ENCODE measurements at regions not wholly inside any gene's neighbourhood (a gene's known extent, or its start where the extent isn't known, plus 50 kb on each side); places are given as distances from the start of the nearest gene placed in this dataset.

DNA sequence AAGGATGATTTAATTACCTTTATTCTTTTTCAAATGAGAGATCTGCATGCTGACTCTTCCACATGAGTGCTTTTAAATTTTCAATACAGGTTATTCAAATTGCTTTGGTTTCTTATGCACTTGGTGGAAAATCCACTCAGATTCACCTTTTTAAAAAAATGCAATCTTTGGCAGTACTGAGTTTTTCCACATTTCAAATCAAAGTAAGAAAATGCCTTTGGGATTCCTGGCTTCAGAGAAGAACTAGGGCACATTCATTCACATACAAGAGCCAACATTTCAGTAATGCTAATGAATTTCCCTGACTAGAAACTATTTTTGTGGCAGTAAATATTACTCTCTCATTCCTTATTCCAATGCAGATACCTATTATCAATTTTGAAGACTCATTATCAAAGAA lies 342.2 kb downstream of the ETNK1 start:
- TF ChIP-seq POLR2A (IDR thresholded peaks at IDR 0.05), result no peak
- TF ChIP-seq, protein P1, sequence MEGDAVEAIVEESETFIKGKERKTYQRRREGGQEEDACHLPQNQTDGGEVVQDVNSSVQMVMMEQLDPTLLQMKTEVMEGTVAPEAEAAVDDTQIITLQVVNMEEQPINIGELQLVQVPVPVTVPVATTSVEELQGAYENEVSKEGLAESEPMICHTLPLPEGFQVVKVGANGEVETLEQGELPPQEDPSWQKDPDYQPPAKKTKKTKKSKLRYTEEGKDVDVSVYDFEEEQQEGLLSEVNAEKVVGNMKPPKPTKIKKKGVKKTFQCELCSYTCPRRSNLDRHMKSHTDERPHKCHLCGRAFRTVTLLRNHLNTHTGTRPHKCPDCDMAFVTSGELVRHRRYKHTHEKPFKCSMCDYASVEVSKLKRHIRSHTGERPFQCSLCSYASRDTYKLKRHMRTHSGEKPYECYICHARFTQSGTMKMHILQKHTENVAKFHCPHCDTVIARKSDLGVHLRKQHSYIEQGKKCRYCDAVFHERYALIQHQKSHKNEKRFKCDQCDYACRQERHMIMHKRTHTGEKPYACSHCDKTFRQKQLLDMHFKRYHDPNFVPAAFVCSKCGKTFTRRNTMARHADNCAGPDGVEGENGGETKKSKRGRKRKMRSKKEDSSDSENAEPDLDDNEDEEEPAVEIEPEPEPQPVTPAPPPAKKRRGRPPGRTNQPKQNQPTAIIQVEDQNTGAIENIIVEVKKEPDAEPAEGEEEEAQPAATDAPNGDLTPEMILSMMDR (IDR thresholded peaks at IDR 0.05 in 8 of 11, conservative IDR thresholded peaks at IDR 0.05 in 3 of 11), result no peak
- TF ChIP-seq POLR2AphosphoS5 (IDR thresholded peaks at IDR 0.05), result no peak
- intact Hi-C loops (cut with DNase I; ENCODE audit: low total_unique reads), result no loop called here
- Histone ChIP-seq H3K4me3 (no peak overlapping the region), H3K27ac (no peak overlapping the region), H3K9me3 (no peaks in the 10 kb centered on the region), H3K4me1 (no peaks in the 10 kb centered on the region), H3K36me3 (no peaks in the 10 kb centered on the region), H3K27me3 (replicated peaks in 1 of 7) (no peaks in the 10 kb centered on the region)
- no peak for DNase-seq

- TF ChIP-seq, protein P1 (IDR thresholded peaks at IDR 0.05 in 8 of 11, conservative IDR thresholded peaks at IDR 0.05 in 3 of 11), result no peak
- TF ChIP-seq POLR2AphosphoS5 (IDR thresholded peaks at IDR 0.05) (no peak), POLR2A (IDR thresholded peaks at IDR 0.05) (no peak)
- intact Hi-C loops (cut with DNase I; ENCODE audit: low total_unique reads), result no loop called here
- Histone ChIP-seq H3K4me3 (no peak overlapping the region), H3K27ac (no peak overlapping the region), H3K4me1 (no peaks in the 10 kb centered on the region), H3K27me3 (replicated peaks in 1 of 7) (no peaks in the 10 kb centered on the region), H3K36me3 (no peaks in the 10 kb centered on the region), H3K9me3 (no peaks in the 10 kb centered on the region)
- no peak for DNase-seq
- WGBS, 5 donors, result 54 to 69% (median 56%) methylated on average over 4 of the region's 4 CpGs
Observed at GRCh38 chr12:22969521-22969920, 344.6 kb downstream of the ETNK1 start.

DNA sequence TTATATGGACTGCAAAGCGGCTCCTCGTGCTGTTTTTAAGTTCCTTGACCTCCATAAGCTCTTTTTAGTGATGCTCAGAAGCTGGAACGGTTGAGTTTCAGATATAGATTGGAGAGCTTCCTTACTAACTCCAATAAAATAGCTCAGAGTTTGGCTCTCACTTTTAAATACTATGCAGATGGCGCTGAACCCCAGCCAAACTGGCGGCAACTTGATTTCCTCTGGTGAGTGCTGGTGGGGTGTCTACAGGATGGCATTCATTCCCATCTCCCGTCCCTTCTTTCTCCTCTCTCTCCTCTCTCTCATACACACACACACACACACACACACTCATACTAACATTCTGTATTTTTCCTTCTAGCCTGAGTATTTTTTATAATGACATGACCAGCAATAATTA lies 346.3 kb downstream of the ETNK1 start:
- H3K36me3 ChIP-seq, result no peaks in the 10 kb centered on the region
- no peak overlapping the region for H3K27ac ChIP-seq
- 73 to 84% (median 77%) methylated on average over 6 of the region's 6 CpGs for WGBS, 5 donors
- H3K27me3 ChIP-seq (replicated peaks in 1 of 7), result no peaks in the 10 kb centered on the region
- H3K4me3 ChIP-seq, result no peak overlapping the region
- H3K4me1 ChIP-seq, result no peaks in the 10 kb centered on the region
- DNase-seq, result no peak
- no peak for TF ChIP-seq POLR2A (IDR thresholded peaks at IDR 0.05)
- no peak for TF ChIP-seq POLR2AphosphoS5 (IDR thresholded peaks at IDR 0.05)
- TF ChIP-seq, protein P1 (IDR thresholded peaks at IDR 0.05 in 8 of 11, conservative IDR thresholded peaks at IDR 0.05 in 3 of 11), result no peak
- intact Hi-C loops (cut with DNase I; ENCODE audit: low total_unique reads), result no loop called here
- H3K9me3 ChIP-seq, result no peaks in the 10 kb centered on the region

GRCh38 chr12:22971701-22972191 lies 346.8 kb downstream of the ETNK1 start:
- 81 to 89% (median 85%) methylated on average over 12 of the region's 12 CpGs for WGBS, 5 donors
- DNase-seq, result no peak
- Histone ChIP-seq H3K36me3 (no peaks in the 10 kb centered on the region), H3K4me3 (no peak overlapping the region), H3K27me3 (replicated peaks in 1 of 7) (no peaks in the 10 kb centered on the region), H3K4me1 (no peaks in the 10 kb centered on the region), H3K9me3 (no peaks in the 10 kb centered on the region), H3K27ac (no peak overlapping the region)
- no peak for TF ChIP-seq POLR2AphosphoS5 (IDR thresholded peaks at IDR 0.05)
- no peak for TF ChIP-seq POLR2A (IDR thresholded peaks at IDR 0.05)
- intact Hi-C loops (cut with DNase I; ENCODE audit: low total_unique reads), result no loop called here

GRCh38 chr12:22974865-22975264 lies 349.9 kb downstream of the ETNK1 start:
- H3K27me3 ChIP-seq (replicated peaks in 1 of 7), result no peaks in the 10 kb centered on the region
- TF ChIP-seq, protein P1 (IDR thresholded peaks at IDR 0.05 in 8 of 11, conservative IDR thresholded peaks at IDR 0.05 in 3 of 11), result no peak
- no peak for TF ChIP-seq POLR2A (IDR thresholded peaks at IDR 0.05)
- H3K36me3 ChIP-seq, result no peaks in the 10 kb centered on the region
- intact Hi-C loops (cut with DNase I; ENCODE audit: low total_unique reads), result no loop called here
- no peaks in the 10 kb centered on the region for H3K9me3 ChIP-seq
- H3K4me3 ChIP-seq, result no peak overlapping the region
- no peaks in the 10 kb centered on the region for H3K4me1 ChIP-seq
- H3K27ac ChIP-seq, result no peak overlapping the region
- DNase-seq, result no peak

Measured in spleen (tissue), 11 donors.